GM19397 (cell line): ENCODE measurements at regions not wholly inside any gene's neighbourhood (a gene's known extent, or its start where the extent isn't known, plus 50 kb on each side); places are given as distances from the start of the nearest gene placed in this dataset.
"Not testable (repeated sequence)": the region's sequence is repeated elsewhere in the genome, so short reads cannot be mapped to it uniquely, and the experiment has no call there.

ENCODE experiments used
- ATAC-seq: cut with Tn5 transposase; IDR thresholded peaks from one replicate; pipeline ENCODE4 v1.9.1; 2021; ENCODE audit warnings: mild to moderate bottlenecking, moderate library complexity; ENCODE audit not compliant: unreplicated experiment

GRCh38 chr14:82872494-82872893 is 1338.8 kb upstream of the SEL1L start:
- no peak for ATAC-seq

- ATAC-seq: no peak
These were observed 1345.3 kb upstream of the SEL1L start for GRCh38 chr14:82878951-82879350.

GRCh38 chr14:82879949-82880535 is 1346.4 kb upstream of the SEL1L start:
- ATAC-seq: no peak

GRCh38 chr14:82886670-82887069 is 1353.0 kb upstream of the SEL1L start:
- no peak for ATAC-seq

- no peak for ATAC-seq
These were observed 1356.0 kb upstream of the SEL1L start for GRCh38 chr14:82889701-82890100.

- ATAC-seq: no peak
These were observed 1362.8 kb upstream of the SEL1L start for GRCh38 chr14:82896476-82896875.

GRCh38 chr14:82897469-82898308 is 1364.0 kb upstream of the SEL1L start:
- ATAC-seq: no peak

- ATAC-seq: no peak
These were observed 1372.1 kb upstream of the SEL1L start for GRCh38 chr14:82905762-82906161.

GRCh38 chr14:82911930-82912329 is 1378.3 kb upstream of the SEL1L start:
- ATAC-seq: no peak

- no peak for ATAC-seq
These were observed 1379.7 kb upstream of the SEL1L start for GRCh38 chr14:82913396-82913795.

GRCh38 chr14:82915381-82915780 is 1381.7 kb upstream of the SEL1L start:
- no peak for ATAC-seq

- no peak for ATAC-seq
These were observed 1402.0 kb upstream of the SEL1L start for GRCh38 chr14:82935691-82936090.

GRCh38 chr14:82951171-82951570 is 1417.5 kb upstream of the SEL1L start:
- no peak for ATAC-seq

- no peak for ATAC-seq
These were observed 1430.1 kb upstream of the SEL1L start for GRCh38 chr14:82963756-82964155.

- ATAC-seq: no peak
These were observed 1454.0 kb upstream of the SEL1L start for GRCh38 chr14:82987502-82988124.

GRCh38 chr14:82994547-82994946 is 1460.9 kb upstream of the SEL1L start:
- not testable (repeated sequence) for ATAC-seq

- ATAC-seq: no peak
These were observed 1466.1 kb upstream of the SEL1L start for GRCh38 chr14:82999802-83000201.

GRCh38 chr14:83004456-83005006 is 1470.9 kb upstream of the SEL1L start:
- ATAC-seq: no peak

- ATAC-seq: no peak
These were observed 1472.5 kb upstream of the SEL1L start for GRCh38 chr14:83006121-83006670.

- ATAC-seq: not testable (repeated sequence)
These were observed 1473.4 kb upstream of the SEL1L start for GRCh38 chr14:83007052-83007451.

GRCh38 chr14:83007641-83008225 is 1474.1 kb upstream of the SEL1L start:
- ATAC-seq: no peak
